ENCODE measurements at regions not wholly inside any gene's neighbourhood (a gene's known extent, or its start where the extent isn't known, plus 50 kb on each side); places are given as distances from the start of the nearest gene placed in this dataset.

- Histone ChIP-seq H3K4me1 (ENCODE audit: control insufficient read depth, extremely low read depth, insufficient read depth, low read length) (no peaks in the 10 kb centered on the region), H4K20me1 (ENCODE audit: control insufficient read depth, extremely low read depth, insufficient read depth, low read length) (no peaks in the 10 kb centered on the region), H3K4me3 (ENCODE audit: control insufficient read depth in 2 of 3, extremely low read depth in 1 of 3, insufficient read depth in 2 of 3, low read depth in 1 of 3, low read length in 3 of 3) (no peak overlapping the region), H3K9me3 (ENCODE audit: control insufficient read depth, low read depth, low read length) (no peaks in the 10 kb centered on the region), H3K79me2 (ENCODE audit: control insufficient read depth, insufficient read depth, low read length) (no peaks in the 10 kb centered on the region), H3K9me1 (ENCODE audit: control insufficient read depth, extremely low read depth, insufficient read depth, low read length) (no peaks in the 10 kb centered on the region), H3K4me2 (ENCODE audit: control insufficient read depth, extremely low read depth, insufficient read depth, low read depth, low read length) (no peak overlapping the region), H3K36me3 (ENCODE audit: control insufficient read depth in 2 of 2, extremely low read depth in 1 of 2, insufficient read depth in 2 of 2, low read length in 2 of 2) (no peaks in the 10 kb centered on the region), H3K9ac (ENCODE audit: control insufficient read depth, extremely low read depth, insufficient read depth, low read length) (no peak overlapping the region), H2AFZ (ENCODE audit: control insufficient read depth, low read length) (no peak overlapping the region), H3K27ac (ENCODE audit: control insufficient read depth, insufficient read depth, low read length) (no peak overlapping the region), H3K27me3 (ENCODE audit: control insufficient read depth, extremely low read depth, insufficient read depth, low read length) (no peaks in the 10 kb centered on the region)
- dilution Hi-C loops (cut with MboI; ENCODE audit: extremely low pct_ligation_motif_present, low sequenced_read_pairs): no loop called here
- no peak for DNase-seq (ENCODE audit: low read depth, low spot score)
- no peak for FAIRE-seq
- TF ChIP-seq CTCF (optimal IDR thresholded peaks at IDR 0.05 in 1 of 3, IDR thresholded peaks at IDR 0.05 in 1 of 3, conservative IDR thresholded peaks at IDR 0.05 in 1 of 3; ENCODE audit: extremely low read depth in 1 of 3, insufficient read depth in 2 of 3, low read length in 3 of 3) (no peak), EZH2 (IDR thresholded peaks at IDR 0.05; ENCODE audit: low read length) (no peak)
Measured at GRCh38 chr2:217314021-217314460, 454.2 kb upstream of the TNP1 start.

DNA sequence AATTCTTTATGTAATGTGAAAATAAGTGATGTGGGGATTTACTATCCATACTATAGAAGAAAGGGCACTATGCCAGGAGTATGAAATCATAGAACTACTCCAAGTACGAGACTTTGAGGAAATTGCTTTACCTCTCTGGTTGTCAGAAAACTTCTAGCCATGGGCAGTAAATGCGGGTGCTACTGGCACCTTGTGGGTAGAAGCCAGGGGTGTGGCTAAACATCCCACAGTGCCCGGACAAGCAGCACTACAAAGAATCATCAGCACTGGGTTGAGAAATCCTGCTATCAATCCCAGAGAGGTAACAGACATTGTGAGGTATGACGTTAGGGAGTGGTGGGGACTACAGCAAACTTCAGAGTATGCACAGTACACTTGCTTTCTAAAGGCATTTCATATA is 453.5 kb upstream of the TNP1 start:
- DNase-seq (ENCODE audit: low read depth, low spot score): no peak
- dilution Hi-C loops (cut with MboI; ENCODE audit: extremely low pct_ligation_motif_present, low sequenced_read_pairs): no loop called here

More for the DNA sequence above, 453.5 kb upstream of the TNP1 start:
- H3K4me3 ChIP-seq (ENCODE audit: control insufficient read depth in 2 of 3, extremely low read depth in 1 of 3, insufficient read depth in 2 of 3, low read depth in 1 of 3, low read length in 3 of 3): no peak overlapping the region
- no peak overlapping the region for H3K27ac ChIP-seq (ENCODE audit: control insufficient read depth, insufficient read depth, low read length)
- no peaks in the 10 kb centered on the region for H3K9me3 ChIP-seq (ENCODE audit: control insufficient read depth, low read depth, low read length)
- no peak overlapping the region for H2AFZ ChIP-seq (ENCODE audit: control insufficient read depth, low read length)
- H3K4me2 ChIP-seq (ENCODE audit: control insufficient read depth, extremely low read depth, insufficient read depth, low read depth, low read length): no peak overlapping the region
- no peaks in the 10 kb centered on the region for H3K79me2 ChIP-seq (ENCODE audit: control insufficient read depth, insufficient read depth, low read length)
- FAIRE-seq: no peak
- H3K36me3 ChIP-seq (ENCODE audit: control insufficient read depth in 2 of 2, extremely low read depth in 1 of 2, insufficient read depth in 2 of 2, low read length in 2 of 2): no peaks in the 10 kb centered on the region
- H3K9ac ChIP-seq (ENCODE audit: control insufficient read depth, extremely low read depth, insufficient read depth, low read length): no peak overlapping the region
- no peaks in the 10 kb centered on the region for H3K9me1 ChIP-seq (ENCODE audit: control insufficient read depth, extremely low read depth, insufficient read depth, low read length)
- H3K4me1 ChIP-seq (ENCODE audit: control insufficient read depth, extremely low read depth, insufficient read depth, low read length): no peaks in the 10 kb centered on the region
- no peaks in the 10 kb centered on the region for H4K20me1 ChIP-seq (ENCODE audit: control insufficient read depth, extremely low read depth, insufficient read depth, low read length)
- H3K27me3 ChIP-seq (ENCODE audit: control insufficient read depth, extremely low read depth, insufficient read depth, low read length): no peaks in the 10 kb centered on the region
- TF ChIP-seq EZH2 (IDR thresholded peaks at IDR 0.05; ENCODE audit: low read length) (no peak), CTCF (optimal IDR thresholded peaks at IDR 0.05 in 1 of 3, IDR thresholded peaks at IDR 0.05 in 1 of 3, conservative IDR thresholded peaks at IDR 0.05 in 1 of 3; ENCODE audit: extremely low read depth in 1 of 3, insufficient read depth in 2 of 3, low read length in 3 of 3) (no peak)

All from keratinocyte (primary cell).